DND-41 (cell line): ENCODE measurements at regions not wholly inside any gene's neighbourhood (a gene's known extent, or its start where the extent isn't known, plus 50 kb on each side); places are given as distances from the start of the nearest gene placed in this dataset.

Experiments used
- ATAC-seq: fragments of 200-7000 bp; cut with Tn5 transposase; 3 replicates; pipeline ENCODE4 v1.9.1; 2021; ENCODE audit warnings: low read depth; ENCODE audit not compliant: insufficient read depth
- DNase-seq: peaks from one replicate; pipeline ENCODE4 v3.0.0-alpha.2; 2020
- H2AFZ ChIP-seq: 2 replicates; pipeline ENCODE4 v1.6.0; 2012; ENCODE audit warnings: low read depth, low read length
- H3K27ac ChIP-seq: 2 replicates; pipeline ENCODE4 v1.5.1; 2012; ENCODE audit warnings: low read length, inconsistent platforms
- H3K27me3 ChIP-seq: fragments of 200-600 bp; sonication (generic); 2 replicates; pipeline ENCODE4 v1.6.0; 2012; ENCODE audit warnings: low read length, mild to moderate bottlenecking, inconsistent platforms; ENCODE audit not compliant: insufficient read depth, poor library complexity
- H3K36me3 ChIP-seq: 2 replicates; pipeline ENCODE4 v1.5.1; 2012; ENCODE audit warnings: low read length, inconsistent platforms; ENCODE audit not compliant: insufficient read depth
- H3K4me1 ChIP-seq: 2 replicates; pipeline ENCODE4 v1.5.1; 2012; ENCODE audit warnings: mild to moderate bottlenecking, low read length; ENCODE audit not compliant: insufficient read depth
- H3K4me2 ChIP-seq: 2 replicates; pipeline ENCODE4 v1.6.0; 2012; ENCODE audit warnings: mild to moderate bottlenecking, moderate library complexity, low read length, inconsistent platforms; ENCODE audit not compliant: insufficient read depth
- H3K4me3 ChIP-seq, 2 experiments: fragments of 200-600 bp in 1 of 2; shearing (Covaris generic) in 1 of 2; 2 replicates each; pipeline ENCODE4 v1.5.1; 2012 to 2016; ENCODE audit warnings: inconsistent platforms in 2 of 2, low read length in 2 of 2, mild to moderate bottlenecking in 2 of 2, low read depth in 1 of 2, moderate library complexity in 1 of 2
- H3K79me2 ChIP-seq: 2 replicates; pipeline ENCODE4 v1.6.0; 2012; ENCODE audit warnings: low read length, inconsistent platforms; ENCODE audit not compliant: insufficient read depth
- H3K9ac ChIP-seq: 2 replicates; pipeline ENCODE4 v1.6.0; 2012; ENCODE audit warnings: low read depth, mild to moderate bottlenecking, inconsistent platforms, low read length, moderate library complexity
- H3K9me3 ChIP-seq: 2 replicates; pipeline ENCODE4 v1.5.1; 2012; ENCODE audit warnings: low read length, moderate library complexity, mild to moderate bottlenecking, inconsistent platforms; ENCODE audit not compliant: insufficient read depth, severe bottlenecking
- H4K20me1 ChIP-seq: 2 replicates; pipeline ENCODE4 v1.6.0; 2012; ENCODE audit warnings: low read length; ENCODE audit not compliant: insufficient read depth
- CTCF ChIP-seq: IDR thresholded peaks from 2 replicates; pipeline ENCODE4 v1.5.1; 2012; ENCODE audit warnings: borderline replicate concordance, low read length, moderate library complexity, mild to moderate bottlenecking; ENCODE audit not compliant: poor library complexity, severe bottlenecking; ENCODE audit errors: extremely low read depth
- EZH2 ChIP-seq: IDR thresholded peaks from 3 replicates; pipeline ENCODE4 v1.6.1; 2012; ENCODE audit warnings: borderline replicate concordance, low read depth, mild to moderate bottlenecking, moderate library complexity, low read length, inconsistent platforms; ENCODE audit not compliant: severe bottlenecking

GRCh38 chr6:115545672-115545986, 515.1 kb downstream of the FRK start:
- Histone ChIP-seq H2AFZ (no peak overlapping the region), H3K27me3 (no peaks in the 10 kb centered on the region), H3K4me2 (no peak overlapping the region), H3K27ac (no peak overlapping the region), H3K9me3 (peaks cover 5% of the 10 kb centered on the region), H3K79me2 (no peaks in the 10 kb centered on the region), H3K4me3 (no peak overlapping the region), H4K20me1 (no peaks in the 10 kb centered on the region), H3K9ac (no peak overlapping the region), H3K4me1 (no peaks in the 10 kb centered on the region), H3K36me3 (no peaks in the 10 kb centered on the region)
- ATAC-seq, result no peak
- no peak for TF ChIP-seq EZH2
- DNase-seq, result no peak

DNA sequence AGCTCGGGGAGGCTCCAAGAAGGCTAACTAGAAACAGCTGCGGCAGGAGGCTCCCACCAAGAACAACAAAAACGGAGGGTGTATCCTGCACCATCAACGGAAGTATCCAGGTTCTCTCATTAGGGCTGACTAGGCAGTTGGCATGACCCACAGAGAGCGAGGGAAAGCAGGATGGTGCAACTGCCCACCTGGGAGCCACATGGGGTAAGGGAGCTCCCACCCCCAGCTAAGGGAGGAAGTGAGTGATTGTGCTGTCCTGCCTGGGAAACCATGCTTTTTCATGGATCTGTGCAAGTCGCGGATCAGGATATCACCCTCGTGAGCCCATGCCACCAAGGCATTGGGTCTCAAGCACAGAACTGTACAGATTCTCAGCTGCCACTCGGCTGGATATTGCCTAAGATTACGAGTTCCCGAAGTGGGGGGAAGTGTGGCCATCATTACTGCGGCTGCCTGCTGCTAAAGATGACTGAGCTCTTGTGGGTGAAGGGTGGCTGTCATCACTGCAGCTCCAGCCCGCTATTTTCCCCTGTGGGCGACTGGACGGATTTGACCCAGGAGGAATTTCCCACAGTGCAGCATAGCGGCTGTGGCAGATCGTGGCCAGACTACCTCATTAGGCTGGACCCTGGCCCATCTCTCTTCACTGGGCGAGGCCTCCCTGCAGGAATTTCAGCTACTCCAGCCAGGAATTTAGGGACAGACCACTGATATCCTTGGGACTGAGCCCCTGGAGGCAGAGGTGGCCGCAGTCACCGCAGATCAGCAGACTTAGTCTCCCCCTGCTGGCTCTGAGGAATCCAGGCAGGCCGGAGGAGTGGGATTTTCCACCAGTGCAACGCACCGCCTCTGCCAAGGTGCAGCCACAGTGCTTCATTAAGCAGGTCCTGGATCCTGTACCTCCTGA, 515.7 kb downstream of the FRK start:
- H3K4me3 ChIP-seq, result no peak overlapping the region
- H3K27me3 ChIP-seq, result no peaks in the 10 kb centered on the region
- H4K20me1 ChIP-seq, result no peaks in the 10 kb centered on the region
- H3K9ac ChIP-seq, result no peak overlapping the region
- H3K79me2 ChIP-seq, result no peaks in the 10 kb centered on the region
- no peak overlapping the region for H3K27ac ChIP-seq
- no peak for ATAC-seq
- H3K4me1 ChIP-seq, result no peaks in the 10 kb centered on the region
- H2AFZ ChIP-seq, result no peak overlapping the region
- peaks cover 5% of the 10 kb centered on the region for H3K9me3 ChIP-seq
- H3K4me2 ChIP-seq, result no peak overlapping the region
- TF ChIP-seq EZH2 (no peak), CTCF (no peak)
- H3K36me3 ChIP-seq, result no peaks in the 10 kb centered on the region
- DNase-seq, result no peak

- no peaks in the 10 kb centered on the region for H3K79me2 ChIP-seq
- no peak overlapping the region for H3K27ac ChIP-seq
- H3K4me3 ChIP-seq, result no peak overlapping the region
- peaks cover 5% of the 10 kb centered on the region for H3K9me3 ChIP-seq
- no peak for TF ChIP-seq EZH2
- TF ChIP-seq CTCF, result no peak
- no peak overlapping the region for H2AFZ ChIP-seq
- no peak for DNase-seq
- H3K9ac ChIP-seq, result no peak overlapping the region
- H3K36me3 ChIP-seq, result no peaks in the 10 kb centered on the region
- H3K27me3 ChIP-seq, result no peaks in the 10 kb centered on the region
- H3K4me1 ChIP-seq, result no peaks in the 10 kb centered on the region
- no peak overlapping the region for H3K4me2 ChIP-seq
- no peak for ATAC-seq
- H4K20me1 ChIP-seq, result no peaks in the 10 kb centered on the region
Observed at GRCh38 chr6:115540077-115540869, 520.4 kb downstream of the FRK start.

- ATAC-seq (no peak), DNase-seq (no peak)
- no peak overlapping the region for H3K27ac ChIP-seq
- H3K79me2 ChIP-seq, result no peaks in the 10 kb centered on the region
- H2AFZ ChIP-seq, result no peak overlapping the region
- no peaks in the 10 kb centered on the region for H3K4me1 ChIP-seq
- H3K9ac ChIP-seq, result no peak overlapping the region
- H3K4me3 ChIP-seq, result no peak overlapping the region
- no peaks in the 10 kb centered on the region for H3K36me3 ChIP-seq
- TF ChIP-seq EZH2 (no peak), CTCF (no peak)
- H3K9me3 ChIP-seq, result no peaks in the 10 kb centered on the region
- no peaks in the 10 kb centered on the region for H4K20me1 ChIP-seq
- no peaks in the 10 kb centered on the region for H3K27me3 ChIP-seq
- no peak overlapping the region for H3K4me2 ChIP-seq
Observed at GRCh38 chr6:115539531-115539930, 521.2 kb downstream of the FRK start.
